ENCODE measurements at regions not wholly inside any gene's neighbourhood (a gene's known extent, or its start where the extent isn't known, plus 50 kb on each side); places are given as distances from the start of the nearest gene placed in this dataset.

- H4K20me1 ChIP-seq (ENCODE audit: insufficient read depth): no peaks in the 10 kb centered on the region
- H3K4me3 ChIP-seq (IDR thresholded peaks at IDR 0.05; ENCODE audit: insufficient read depth, low read depth, low read length): no peak overlapping the region
- no peaks in the 10 kb centered on the region for H3K36me3 ChIP-seq (ENCODE audit: insufficient read depth)
- no peak overlapping the region for H3K27ac ChIP-seq
- H3K27me3 ChIP-seq (ENCODE audit: insufficient read depth, low read depth): no peaks in the 10 kb centered on the region
- no peak for TF ChIP-seq CTCF (conservative IDR thresholded peaks at IDR 0.05; ENCODE audit: low read depth, low read length)
- no peak overlapping the region for H2AFZ ChIP-seq (ENCODE audit: low read depth)
- H3K79me2 ChIP-seq (ENCODE audit: insufficient read depth, low read depth): no peaks in the 10 kb centered on the region
- peaks cover 12% of the 10 kb centered on the region for H3K4me1 ChIP-seq (ENCODE audit: low read depth, poor library complexity, severe bottlenecking)
- H3K4me2 ChIP-seq: no peak overlapping the region
- H3K9ac ChIP-seq: no peak overlapping the region
Measured at GRCh38 chr5:153236319-153236718, 254.2 kb upstream of the GRIA1 start.

- Histone ChIP-seq H3K36me3 (ENCODE audit: insufficient read depth) (no peaks in the 10 kb centered on the region), H3K4me2 (no peak overlapping the region), H3K9ac (no peak overlapping the region), H3K27ac (no peak overlapping the region), H2AFZ (ENCODE audit: low read depth) (no peak overlapping the region), H3K4me3 (IDR thresholded peaks at IDR 0.05; ENCODE audit: insufficient read depth, low read depth, low read length) (no peak overlapping the region), H4K20me1 (ENCODE audit: insufficient read depth) (no peaks in the 10 kb centered on the region), H3K79me2 (ENCODE audit: insufficient read depth, low read depth) (no peaks in the 10 kb centered on the region), H3K27me3 (ENCODE audit: insufficient read depth, low read depth) (no peaks in the 10 kb centered on the region), H3K4me1 (ENCODE audit: low read depth, poor library complexity, severe bottlenecking) (peaks cover 12% of the 10 kb centered on the region)
- no peak for TF ChIP-seq CTCF (conservative IDR thresholded peaks at IDR 0.05; ENCODE audit: low read depth, low read length)
Measured at GRCh38 chr5:153237671-153238332, 252.7 kb upstream of the GRIA1 start.

DNA sequence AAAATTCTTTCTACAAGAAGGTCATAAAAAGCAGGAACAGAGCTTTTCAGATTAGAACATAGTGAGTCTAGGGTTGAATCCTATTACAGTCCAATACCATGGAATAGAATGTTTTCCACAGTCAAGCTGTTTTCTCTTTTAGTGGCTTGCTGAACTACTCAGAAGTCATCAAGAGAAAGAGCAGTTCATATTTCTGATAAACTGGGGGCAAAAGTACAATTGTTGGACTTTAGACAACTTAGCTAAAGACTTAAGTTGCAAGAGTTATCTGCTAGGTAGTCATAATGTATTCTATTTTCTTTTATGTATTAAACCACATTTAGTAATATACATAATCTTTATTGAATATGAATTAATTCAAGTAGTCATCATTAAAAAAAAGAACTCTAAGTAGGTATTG, 233.1 kb upstream of the GRIA1 start:
- Histone ChIP-seq H3K79me2 (ENCODE audit: insufficient read depth, low read depth) (no peaks in the 10 kb centered on the region), H3K9ac (no peak overlapping the region), H2AFZ (ENCODE audit: low read depth) (no peak overlapping the region), H3K4me1 (ENCODE audit: low read depth, poor library complexity, severe bottlenecking) (no peaks in the 10 kb centered on the region), H3K36me3 (ENCODE audit: insufficient read depth) (no peaks in the 10 kb centered on the region), H3K4me3 (IDR thresholded peaks at IDR 0.05; ENCODE audit: insufficient read depth, low read depth, low read length) (no peak overlapping the region), H3K27ac (no peak overlapping the region), H3K4me2 (no peak overlapping the region), H3K27me3 (ENCODE audit: insufficient read depth, low read depth) (no peaks in the 10 kb centered on the region), H4K20me1 (ENCODE audit: insufficient read depth) (no peaks in the 10 kb centered on the region)
- no peak for TF ChIP-seq CTCF (conservative IDR thresholded peaks at IDR 0.05; ENCODE audit: low read depth, low read length)

GRCh38 chr5:153258469-153258868, 232.0 kb upstream of the GRIA1 start:
- no peak overlapping the region for H3K4me2 ChIP-seq
- no peak overlapping the region for H3K27ac ChIP-seq
- no peaks in the 10 kb centered on the region for H4K20me1 ChIP-seq (ENCODE audit: insufficient read depth)
- TF ChIP-seq CTCF (conservative IDR thresholded peaks at IDR 0.05; ENCODE audit: low read depth, low read length): no peak
- no peaks in the 10 kb centered on the region for H3K27me3 ChIP-seq (ENCODE audit: insufficient read depth, low read depth)
- no peaks in the 10 kb centered on the region for H3K36me3 ChIP-seq (ENCODE audit: insufficient read depth)
- H3K79me2 ChIP-seq (ENCODE audit: insufficient read depth, low read depth): no peaks in the 10 kb centered on the region
- no peak overlapping the region for H3K4me3 ChIP-seq (IDR thresholded peaks at IDR 0.05; ENCODE audit: insufficient read depth, low read depth, low read length)
- no peak overlapping the region for H2AFZ ChIP-seq (ENCODE audit: low read depth)
- H3K9ac ChIP-seq: no peak overlapping the region
- no peaks in the 10 kb centered on the region for H3K4me1 ChIP-seq (ENCODE audit: low read depth, poor library complexity, severe bottlenecking)
